Stimulated activated CD4-positive, alpha-beta T cell treated with anti-CD3 and anti-CD28 coated beads, Interleukin-1b, Interleukin-23, amount 100 ng/mL, for 48 hours (primary cell): ENCODE measurements at regions not wholly inside any gene's neighbourhood (a gene's known extent, or its start where the extent isn't known, plus 50 kb on each side); places are given as distances from the start of the nearest gene placed in this dataset.
A peak's percentile ranks its signal among the peaks of the same experiment; 100 is the strongest.

Experiments
- DNase-seq: peaks from one replicate; pipeline ENCODE4 v3.0.0-alpha.2; 2020

- DNase-seq: no peak
These were observed 628.2 kb downstream of the NTRK3 start for GRCh38 chr15:87628311-87628710.

- DNase-seq: no peak
These were observed 629.7 kb downstream of the NTRK3 start for GRCh38 chr15:87626860-87627259.

GRCh38 chr15:87623832-87624231, 632.7 kb downstream of the NTRK3 start:
- no peak for DNase-seq

- no peak for DNase-seq
These were observed 636.1 kb downstream of the NTRK3 start for GRCh38 chr15:87620393-87620792.

- DNase-seq: no peak
These were observed 637.2 kb downstream of the NTRK3 start for GRCh38 chr15:87619161-87619960.

- no peak for DNase-seq
These were observed 638.3 kb downstream of the NTRK3 start for GRCh38 chr15:87618203-87618725.

- no peak for DNase-seq
These were observed 641.8 kb downstream of the NTRK3 start for GRCh38 chr15:87614704-87615103.

GRCh38 chr15:87610366-87610765, 646.2 kb downstream of the NTRK3 start:
- DNase-seq: no peak

- no peak for DNase-seq
These were observed 646.6 kb downstream of the NTRK3 start for GRCh38 chr15:87609894-87610293.

GRCh38 chr15:87609474-87609873, 647.1 kb downstream of the NTRK3 start:
- DNase-seq: no peak

- DNase-seq: no peak
These were observed 648.1 kb downstream of the NTRK3 start for GRCh38 chr15:87608238-87609028.

GRCh38 chr15:87606971-87607370, 649.6 kb downstream of the NTRK3 start:
- DNase-seq: no peak

- peak; percentile 3 for DNase-seq
These were observed 651.6 kb downstream of the NTRK3 start for GRCh38 chr15:87604857-87605446.

GRCh38 chr15:87602371-87602770, 654.2 kb downstream of the NTRK3 start:
- DNase-seq: no peak

GRCh38 chr15:87599616-87600015, 656.9 kb downstream of the NTRK3 start:
- DNase-seq: no peak

- peak; percentile 7 for DNase-seq
These were observed 659.0 kb downstream of the NTRK3 start for GRCh38 chr15:87597346-87598052.

GRCh38 chr15:87591582-87591981, 665.0 kb downstream of the NTRK3 start:
- DNase-seq: no peak

- DNase-seq: no peak
These were observed 665.5 kb downstream of the NTRK3 start for GRCh38 chr15:87591042-87591441.

GRCh38 chr15:87589134-87589533, 667.4 kb downstream of the NTRK3 start:
- DNase-seq: no peak

- DNase-seq: no peak
These were observed 674.4 kb downstream of the NTRK3 start for GRCh38 chr15:87582169-87582568.

GRCh38 chr15:87579537-87579936, 677.0 kb downstream of the NTRK3 start:
- DNase-seq: no peak

GRCh38 chr15:87578776-87579175, 677.8 kb downstream of the NTRK3 start:
- DNase-seq: no peak

GRCh38 chr15:87577336-87577735, 679.2 kb downstream of the NTRK3 start:
- no peak for DNase-seq
